ENCODE measurements at regions not wholly inside any gene's neighbourhood (a gene's known extent, or its start where the extent isn't known, plus 50 kb on each side); places are given as distances from the start of the nearest gene placed in this dataset.

GRCh38 chr1:38569932-38570656 is 289.5 kb downstream of the RRAGC start:
- no peak for DNase-seq

GRCh38 chr1:38568061-38568857 is 291.3 kb downstream of the RRAGC start:
- no peak for DNase-seq

- DNase-seq: no peak
These were observed 292.2 kb downstream of the RRAGC start for GRCh38 chr1:38567401-38567800.

GRCh38 chr1:38565020-38565491 is 294.5 kb downstream of the RRAGC start:
- DNase-seq: no peak

GRCh38 chr1:38563942-38564735 is 295.4 kb downstream of the RRAGC start:
- DNase-seq: no peak

GRCh38 chr1:38561725-38562124 is 297.8 kb downstream of the RRAGC start:
- no peak for DNase-seq

GRCh38 chr1:38561110-38561509 is 298.5 kb downstream of the RRAGC start:
- DNase-seq: no peak

GRCh38 chr1:38560457-38560856 is 299.1 kb downstream of the RRAGC start:
- DNase-seq: no peak

GRCh38 chr1:38559446-38560165 is 300.0 kb downstream of the RRAGC start:
- DNase-seq: no peak

- peak; percentile 73 for DNase-seq
These were observed 300.8 kb downstream of the RRAGC start for GRCh38 chr1:38558500-38559445.

GRCh38 chr1:38558055-38558454 is 301.5 kb downstream of the RRAGC start:
- DNase-seq: no peak

GRCh38 chr1:38555594-38555993 is 304.0 kb downstream of the RRAGC start:
- no peak for DNase-seq

GRCh38 chr1:38555130-38555529 is 304.4 kb downstream of the RRAGC start:
- no peak for DNase-seq

- DNase-seq: no peak
These were observed 308.0 kb downstream of the RRAGC start for GRCh38 chr1:38551318-38552307.

GRCh38 chr1:38549191-38549590 is 310.4 kb downstream of the RRAGC start:
- DNase-seq: no peak

- DNase-seq: peak; percentile 28
These were observed 312.3 kb downstream of the RRAGC start for GRCh38 chr1:38547321-38547720.

GRCh38 chr1:38546636-38547035 is 312.9 kb downstream of the RRAGC start:
- DNase-seq: peak; percentile 78

- peak; percentile 52 for DNase-seq
These were observed 318.3 kb downstream of the RRAGC start for GRCh38 chr1:38541223-38541622.

- peak; percentile 52 for DNase-seq
These were observed 319.6 kb downstream of the RRAGC start for GRCh38 chr1:38539931-38540330.

- peak; percentile 25 for DNase-seq
These were observed 320.7 kb downstream of the RRAGC start for GRCh38 chr1:38538834-38539233.
